OCI-LY1 (cell line): ENCODE measurements at regions not wholly inside any gene's neighbourhood (a gene's known extent, or its start where the extent isn't known, plus 50 kb on each side); places are given as distances from the start of the nearest gene placed in this dataset.

Source experiments
- H2AFZ ChIP-seq: fragments of 200-600 bp; sonication (generic), shearing (Covaris generic); 2 replicates; pipeline ENCODE4 v1.6.0; 2014; ENCODE audit warnings: antibody characterized with exemption, mild to moderate bottlenecking, low read length
- H3F3A ChIP-seq: fragments of 200-600 bp; sonication (generic), shearing (Covaris generic); 2 replicates; pipeline ENCODE4 v1.6.0; 2014; ENCODE audit warnings: mild to moderate bottlenecking, antibody characterized with exemption, low read length, moderate library complexity; ENCODE audit not compliant: insufficient read depth
- H3K27ac ChIP-seq: fragments of 200-600 bp; sonication (generic); 2 replicates; pipeline ENCODE4 v1.5.1; 2014; ENCODE audit warnings: low read length, mixed run types, mild to moderate bottlenecking, low read depth; ENCODE audit not compliant: poor library complexity, severe bottlenecking
- H3K27me3 ChIP-seq: fragments of 200-600 bp; sonication (generic); 2 replicates; pipeline ENCODE4 v1.6.0; 2014; ENCODE audit warnings: antibody characterized with exemption, mild to moderate bottlenecking, low read length, moderate library complexity; ENCODE audit not compliant: insufficient read depth
- H3K36me3 ChIP-seq: fragments of 200-600 bp; sonication (generic); 2 replicates; pipeline ENCODE4 v1.6.1; 2014; ENCODE audit warnings: mild to moderate bottlenecking, antibody characterized with exemption, low read length, moderate library complexity, mixed read lengths; ENCODE audit not compliant: insufficient read depth
- H3K4me1 ChIP-seq: fragments of 200-600 bp; sonication (generic); 2 replicates; pipeline ENCODE4 v1.5.1; 2014; ENCODE audit warnings: mild to moderate bottlenecking, low read length, moderate library complexity; ENCODE audit not compliant: insufficient read depth, severe bottlenecking
- H3K4me2 ChIP-seq: fragments of 200-600 bp; sonication (generic), shearing (Covaris generic); 2 replicates; pipeline ENCODE4 v1.6.1; 2014; ENCODE audit warnings: low read length
- H3K4me3 ChIP-seq: fragments of 200-600 bp; sonication (generic); 2 replicates; pipeline ENCODE4 v1.5.1; 2014; ENCODE audit warnings: low read length, low read depth, mild to moderate bottlenecking, mixed read lengths; ENCODE audit not compliant: poor library complexity, severe bottlenecking
- H3K79me2 ChIP-seq: fragments of 200-600 bp; shearing (Covaris generic); 2 replicates; pipeline ENCODE4 v1.6.1; 2016; ENCODE audit warnings: mixed run types, low read length, mixed read lengths; ENCODE audit not compliant: insufficient read depth
- H3K9ac ChIP-seq: fragments of 200-600 bp; sonication (generic), shearing (Covaris generic); 2 replicates; pipeline ENCODE4 v1.6.1; 2014; ENCODE audit warnings: mild to moderate bottlenecking, low read length, mixed read lengths
- H3K9me2 ChIP-seq: fragments of 200-600 bp; sonication (generic), shearing (Covaris generic); 2 replicates; pipeline ENCODE4 v1.6.1; 2014; ENCODE audit warnings: low read depth, mild to moderate bottlenecking, low read length, mixed read lengths
- H3K9me3 ChIP-seq: fragments of 200-600 bp; shearing (Covaris generic); 2 replicates; pipeline ENCODE4 v1.6.1; 2014; ENCODE audit warnings: low read length, mixed read lengths
- H4K20me1 ChIP-seq: fragments of 200-600 bp; sonication (generic), shearing (Covaris generic); 2 replicates; pipeline ENCODE4 v1.6.0; 2016; ENCODE audit warnings: mild to moderate bottlenecking, low read length; ENCODE audit not compliant: insufficient read depth
- CTCF ChIP-seq: fragments of 200-600 bp; sonication (generic), shearing (Covaris generic); IDR thresholded peaks from 2 replicates; pipeline ENCODE4 v1.5.1; 2017; ENCODE audit warnings: mild to moderate bottlenecking, antibody characterized with exemption, low read length, moderate library complexity, mixed read lengths
- EZH2 ChIP-seq: fragments of 200-600 bp; sonication (generic), shearing (Covaris generic); IDR thresholded peaks from 2 replicates; pipeline ENCODE4 v1.8.0; 2017; ENCODE audit warnings: borderline replicate concordance, mixed run types, mild to moderate bottlenecking, antibody characterized with exemption, low read length, moderate library complexity, mixed read lengths

- Histone ChIP-seq H3K27me3 (no peaks in the 10 kb centered on the region), H4K20me1 (no peaks in the 10 kb centered on the region), H3K9ac (no peak overlapping the region), H3K4me3 (no peak overlapping the region), H3K27ac (no peak overlapping the region), H3K36me3 (no peaks in the 10 kb centered on the region), H2AFZ (no peak overlapping the region), H3F3A (no peaks in the 10 kb centered on the region), H3K4me1 (no peaks in the 10 kb centered on the region), H3K9me3 (peaks cover 4% of the 10 kb centered on the region; the same call in 1 of the 2 replicates), H3K4me2 (no peak overlapping the region), H3K9me2 (no peaks in the 10 kb centered on the region), H3K79me2 (no peaks in the 10 kb centered on the region)
- no peak for TF ChIP-seq EZH2
- TF ChIP-seq CTCF: no peak
Measured at GRCh38 chr4:152256996-152257395, 278.9 kb downstream of the FBXW7 start.

DNA sequence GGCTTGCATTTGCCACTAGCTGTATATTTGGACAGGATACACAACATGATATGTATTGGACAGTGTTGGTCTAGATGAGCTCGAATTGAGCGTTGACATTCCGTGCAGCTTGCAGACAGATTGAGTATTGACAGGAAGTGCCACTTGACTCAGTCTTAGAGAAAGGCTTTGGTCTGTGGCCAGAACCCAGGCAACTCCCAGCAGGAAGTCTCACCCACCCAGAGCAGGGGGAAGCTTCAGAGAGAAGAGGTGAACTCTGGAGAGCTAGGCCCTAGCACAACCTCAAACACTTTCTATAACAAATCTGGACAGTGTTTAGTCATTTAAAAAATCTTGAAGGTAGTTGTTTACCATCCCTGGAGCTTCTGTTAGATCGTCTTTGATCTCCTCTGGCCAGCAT lies 280.5 kb downstream of the FBXW7 start:
- Histone ChIP-seq H4K20me1 (no peaks in the 10 kb centered on the region), H2AFZ (no peak overlapping the region), H3K79me2 (no peaks in the 10 kb centered on the region), H3K27ac (no peak overlapping the region), H3K4me1 (no peaks in the 10 kb centered on the region), H3K9ac (no peak overlapping the region), H3K9me3 (no peaks in the 10 kb centered on the region), H3K4me2 (no peak overlapping the region), H3K9me2 (no peaks in the 10 kb centered on the region), H3F3A (no peaks in the 10 kb centered on the region), H3K27me3 (peaks cover 4% of the 10 kb centered on the region; the same call in 1 of the 2 replicates), H3K4me3 (no peak overlapping the region), H3K36me3 (no peaks in the 10 kb centered on the region)
- no peak for TF ChIP-seq CTCF
- no peak for TF ChIP-seq EZH2

GRCh38 chr4:152248347-152248746 lies 287.5 kb downstream of the FBXW7 start:
- Histone ChIP-seq H3K9ac (no peak overlapping the region), H3K79me2 (no peaks in the 10 kb centered on the region), H3K36me3 (no peaks in the 10 kb centered on the region), H3K27me3 (peaks cover 4% of the 10 kb centered on the region; the same call in 1 of the 2 replicates), H3K4me3 (no peak overlapping the region), H4K20me1 (no peaks in the 10 kb centered on the region), H3K4me2 (no peak overlapping the region), H3K9me3 (no peaks in the 10 kb centered on the region), H3K4me1 (no peaks in the 10 kb centered on the region), H3K9me2 (no peaks in the 10 kb centered on the region), H3K27ac (no peak overlapping the region), H2AFZ (no peak overlapping the region), H3F3A (no peaks in the 10 kb centered on the region)
- TF ChIP-seq EZH2: no peak

DNA sequence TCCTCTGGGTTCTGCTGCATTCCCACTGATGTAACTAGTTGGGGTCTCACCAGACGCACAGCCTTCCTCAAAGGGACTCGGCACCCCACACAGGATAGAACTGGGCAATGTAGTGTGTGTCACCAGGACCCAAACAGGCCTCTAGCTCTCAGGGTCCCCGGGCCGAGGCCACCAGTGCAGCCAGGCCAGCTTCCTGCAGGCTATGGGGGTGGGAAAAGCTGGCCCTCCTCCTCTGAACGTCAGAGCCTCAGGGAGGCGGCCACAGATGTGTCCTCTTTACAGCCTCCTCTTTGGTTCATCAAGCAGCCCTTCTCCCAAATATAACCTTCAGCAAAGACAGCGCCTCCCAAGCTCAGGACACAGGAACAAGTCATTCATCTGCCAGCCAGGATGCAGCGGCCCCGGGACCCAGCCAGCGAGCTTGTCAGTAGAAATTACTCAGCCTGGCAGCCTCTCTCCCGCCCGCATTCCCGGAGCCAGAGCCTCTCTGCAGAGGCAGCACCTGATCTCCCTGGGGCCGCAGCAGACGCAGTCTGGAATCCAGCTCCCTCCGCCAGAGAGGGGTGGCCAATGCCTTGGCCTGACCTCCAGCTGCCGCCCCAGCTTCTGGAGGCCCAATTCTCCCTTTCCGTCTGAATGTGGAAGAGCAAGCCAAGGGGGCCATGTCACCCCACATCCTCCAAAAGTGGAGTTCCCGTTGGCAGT lies 288.5 kb downstream of the FBXW7 start:
- Histone ChIP-seq H3K9me2 (no peaks in the 10 kb centered on the region), H3K4me2 (no peak overlapping the region), H3K27ac (no peak overlapping the region), H3K9ac (no peak overlapping the region), H3F3A (no peaks in the 10 kb centered on the region), H4K20me1 (no peaks in the 10 kb centered on the region), H3K4me3 (no peak overlapping the region), H3K9me3 (no peaks in the 10 kb centered on the region), H3K27me3 (peaks cover 4% of the 10 kb centered on the region; the same call in 1 of the 2 replicates), H3K4me1 (no peaks in the 10 kb centered on the region), H3K79me2 (no peaks in the 10 kb centered on the region), H2AFZ (no peak overlapping the region), H3K36me3 (no peaks in the 10 kb centered on the region)
- TF ChIP-seq CTCF: no peak
